ENCODE measurements at regions not wholly inside any gene's neighbourhood (a gene's known extent, or its start where the extent isn't known, plus 50 kb on each side); places are given as distances from the start of the nearest gene placed in this dataset.

DNA sequence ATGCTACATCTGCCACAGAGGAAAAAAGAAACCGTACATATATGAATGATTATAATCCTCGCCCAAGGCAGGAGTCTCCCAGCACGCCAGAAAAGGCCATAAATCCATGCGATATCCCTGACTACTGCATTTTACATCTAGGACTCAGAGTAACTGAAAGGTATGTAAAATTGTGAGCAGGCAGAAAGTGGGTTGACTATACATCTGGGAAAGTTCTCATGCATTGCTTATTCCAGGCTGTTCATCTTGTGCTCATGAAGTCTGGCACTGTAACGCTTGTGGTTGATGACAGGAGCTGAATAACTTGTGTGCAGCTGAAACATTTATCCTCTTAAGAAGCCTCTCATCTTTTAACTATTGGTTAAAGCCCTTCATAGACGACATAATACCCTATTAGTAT is 193.4 kb upstream of the STEAP4 start:
- TF ChIP-seq, protein P1, sequence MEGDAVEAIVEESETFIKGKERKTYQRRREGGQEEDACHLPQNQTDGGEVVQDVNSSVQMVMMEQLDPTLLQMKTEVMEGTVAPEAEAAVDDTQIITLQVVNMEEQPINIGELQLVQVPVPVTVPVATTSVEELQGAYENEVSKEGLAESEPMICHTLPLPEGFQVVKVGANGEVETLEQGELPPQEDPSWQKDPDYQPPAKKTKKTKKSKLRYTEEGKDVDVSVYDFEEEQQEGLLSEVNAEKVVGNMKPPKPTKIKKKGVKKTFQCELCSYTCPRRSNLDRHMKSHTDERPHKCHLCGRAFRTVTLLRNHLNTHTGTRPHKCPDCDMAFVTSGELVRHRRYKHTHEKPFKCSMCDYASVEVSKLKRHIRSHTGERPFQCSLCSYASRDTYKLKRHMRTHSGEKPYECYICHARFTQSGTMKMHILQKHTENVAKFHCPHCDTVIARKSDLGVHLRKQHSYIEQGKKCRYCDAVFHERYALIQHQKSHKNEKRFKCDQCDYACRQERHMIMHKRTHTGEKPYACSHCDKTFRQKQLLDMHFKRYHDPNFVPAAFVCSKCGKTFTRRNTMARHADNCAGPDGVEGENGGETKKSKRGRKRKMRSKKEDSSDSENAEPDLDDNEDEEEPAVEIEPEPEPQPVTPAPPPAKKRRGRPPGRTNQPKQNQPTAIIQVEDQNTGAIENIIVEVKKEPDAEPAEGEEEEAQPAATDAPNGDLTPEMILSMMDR (conservative IDR thresholded peaks at IDR 0.05; ENCODE audit: low read length) = no peak
- TF ChIP-seq EZH2phosphoT487 (IDR thresholded peaks at IDR 0.05; ENCODE audit: borderline replicate concordance, low read depth, low read length) = no peak

All from OCI-LY7 (cell line).